WTC11 (cell line): ENCODE measurements at regions not wholly inside any gene's neighbourhood (a gene's known extent, or its start where the extent isn't known, plus 50 kb on each side); places are given as distances from the start of the nearest gene placed in this dataset.

Experiments used
- ATAC-seq: fragments of 200-7000 bp; cut with Tn5 transposase; 2 replicates; pipeline ENCODE4 v1.10.0; 2021; ENCODE audit warnings: mild to moderate bottlenecking, moderate library complexity
- CTCF ChIA-PET: fragments of 300-600 bp; sonication (Branson Sonifier 250); formaldehyde crosslinking; loops from one replicate; lab custom pipeline; 2021; ENCODE audit warnings: antibody characterized with exemption; lab: Charles Lee
- POLR2A ChIA-PET: fragments of 350-600 bp; sonication (Branson Sonifier 250); formaldehyde crosslinking; loops from one replicate; lab custom pipeline; 2021; ENCODE audit warnings: antibody characterized with exemption; lab: Charles Lee
- DNase-seq: peaks from one replicate; pipeline ENCODE4 v3.0.0; 2021; ENCODE audit warnings: low spot score
- H3K27ac Mint-ChIP-seq: 2 replicates; pipeline ENCODE4 v1.8.0; 2021; ENCODE audit warnings: mixed read lengths
- H3K27me3 Mint-ChIP-seq: 2 replicates; pipeline ENCODE4 v1.8.0; 2021; ENCODE audit warnings: low read depth, mild to moderate bottlenecking, moderate library complexity, mixed read lengths
- H3K36me3 Mint-ChIP-seq: 2 replicates; pipeline ENCODE4 v1.8.0; 2021; ENCODE audit warnings: mixed read lengths
- H3K4me1 Mint-ChIP-seq: 2 replicates; pipeline ENCODE4 v1.8.0; 2022; ENCODE audit warnings: mixed read lengths
- H3K4me3 Mint-ChIP-seq: 2 replicates; pipeline ENCODE4 v1.8.0; 2021; ENCODE audit warnings: mild to moderate bottlenecking, moderate library complexity, mixed read lengths
- H3K9me3 Mint-ChIP-seq: 2 replicates; pipeline ENCODE4 v1.8.0; 2021; ENCODE audit warnings: mixed read lengths
- CBFB ChIP-seq: sonication (generic); formaldehyde crosslinking; IDR thresholded peaks from 2 replicates; pipeline ENCODE4 v1.8.1; 2022; ENCODE audit warnings: mild to moderate bottlenecking, low read depth, missing genetic modification reagents
- CREB1 ChIP-seq: sonication (generic); formaldehyde crosslinking; IDR thresholded peaks from 2 replicates; pipeline ENCODE4 v1.8.0; 2023; ENCODE audit warnings: mild to moderate bottlenecking, missing genetic modification reagents
- CREM ChIP-seq: sonication (generic); formaldehyde crosslinking; IDR thresholded peaks from 2 replicates; pipeline ENCODE4 v1.8.1; 2022; ENCODE audit warnings: mild to moderate bottlenecking, missing genetic modification reagents, moderate library complexity
- EMX1 ChIP-seq: fragments of 250-450 bp; sonication (Bioruptor Pico); IDR thresholded peaks from 2 replicates; pipeline ENCODE4 v1.8.0; 2021; ENCODE audit warnings: mild to moderate bottlenecking
- ETV6 ChIP-seq: sonication (generic); formaldehyde crosslinking; IDR thresholded peaks from 2 replicates; pipeline ENCODE4 v1.8.1; 2022; ENCODE audit warnings: mild to moderate bottlenecking, missing genetic modification reagents
- FOXJ3 ChIP-seq: sonication (generic); formaldehyde crosslinking; IDR thresholded peaks from 2 replicates; pipeline ENCODE4 v1.9.0; 2021; ENCODE audit warnings: missing genetic modification reagents, mild to moderate bottlenecking, borderline replicate concordance
- FOXK1 ChIP-seq: sonication (generic); formaldehyde crosslinking; IDR thresholded peaks from 2 replicates; pipeline ENCODE4 v1.8.0; 2022; ENCODE audit warnings: mild to moderate bottlenecking, moderate library complexity, missing genetic modification reagents
- FOXP1 ChIP-seq: sonication (generic); formaldehyde crosslinking; IDR thresholded peaks from 2 replicates; pipeline ENCODE4 v1.8.0; 2022; ENCODE audit warnings: missing genetic modification reagents, mild to moderate bottlenecking, moderate library complexity, borderline replicate concordance
- HMGA2 ChIP-seq: fragments of 250-450 bp; sonication (Bioruptor Pico); IDR thresholded peaks from 2 replicates; pipeline ENCODE4 v1.4.0; 2021; ENCODE audit warnings: mild to moderate bottlenecking, moderate library complexity
- NFE2L1 ChIP-seq: sonication (generic); formaldehyde crosslinking; IDR thresholded peaks from 2 replicates; pipeline ENCODE4 v1.8.1; 2023; ENCODE audit warnings: missing genetic modification reagents
- OVOL2 ChIP-seq: fragments of 250-450 bp; sonication (Bioruptor Pico); IDR thresholded peaks from 2 replicates; pipeline ENCODE4 v1.9.0; 2021; ENCODE audit warnings: mild to moderate bottlenecking, borderline replicate concordance
- RORB ChIP-seq: fragments of 250-450 bp; sonication (Bioruptor Pico); IDR thresholded peaks from 2 replicates; pipeline ENCODE4 v1.9.0; 2021; ENCODE audit warnings: mild to moderate bottlenecking
- SP1 ChIP-seq: sonication (generic); formaldehyde crosslinking; conservative IDR thresholded peaks from 2 replicates; pipeline ENCODE4 v1.8.1; 2022; ENCODE audit warnings: missing genetic modification reagents
- TCF7 ChIP-seq: sonication (generic); formaldehyde crosslinking; IDR thresholded peaks from 2 replicates; pipeline ENCODE4 v1.8.0; 2022; ENCODE audit warnings: mild to moderate bottlenecking, low read depth, missing genetic modification reagents, moderate library complexity
- ZBTB21 ChIP-seq: sonication (generic); formaldehyde crosslinking; IDR thresholded peaks from 2 replicates; pipeline ENCODE4 v1.8.1; 2023; ENCODE audit warnings: mild to moderate bottlenecking, missing genetic modification reagents, borderline replicate concordance
- ZNF219 ChIP-seq: sonication (generic); formaldehyde crosslinking; IDR thresholded peaks from 2 replicates; pipeline ENCODE4 v1.8.0; 2023; ENCODE audit warnings: missing genetic modification reagents, mild to moderate bottlenecking, borderline replicate concordance
- ZNF416 ChIP-seq: fragments of 250-450 bp; sonication (Bioruptor Pico); IDR thresholded peaks from 2 replicates; pipeline ENCODE4 v1.9.0; 2021; ENCODE audit warnings: mild to moderate bottlenecking, inconsistent platforms
- TF ChIP-seq, protein P1 (sequence below): fragments of 250-450 bp; sonication (Bioruptor Pico); IDR thresholded peaks from 2 replicates; pipeline ENCODE4 v1.9.0; 2021; ENCODE audit warnings: moderate library complexity, mild to moderate bottlenecking, inconsistent platforms, borderline replicate concordance
- TF ChIP-seq, protein P2 (sequence below): fragments of 250-450 bp; sonication (Bioruptor Pico); conservative IDR thresholded peaks from 2 replicates; pipeline ENCODE4 v1.9.0; 2021; ENCODE audit warnings: mild to moderate bottlenecking
- TF ChIP-seq, protein P3 (sequence below): sonication (generic); formaldehyde crosslinking; IDR thresholded peaks from 2 replicates; pipeline ENCODE4 v1.8.0; 2023; ENCODE audit warnings: missing genetic modification reagents
- TF ChIP-seq, protein P4 (sequence below): sonication (generic); formaldehyde crosslinking; conservative IDR thresholded peaks from 2 replicates; pipeline ENCODE4 v1.8.1; 2022; ENCODE audit warnings: mild to moderate bottlenecking, missing genetic modification reagents
- TF ChIP-seq, protein P5 (sequence below): fragments of 250-450 bp; sonication (Bioruptor Pico); IDR thresholded peaks from 2 replicates; pipeline ENCODE4 v1.9.0; 2021; ENCODE audit warnings: mild to moderate bottlenecking
- TF ChIP-seq, protein P6 (sequence below): sonication (generic); formaldehyde crosslinking; IDR thresholded peaks from 2 replicates; pipeline ENCODE4 v1.8.1; 2022; ENCODE audit warnings: mild to moderate bottlenecking, moderate library complexity, missing genetic modification reagents

DNA sequence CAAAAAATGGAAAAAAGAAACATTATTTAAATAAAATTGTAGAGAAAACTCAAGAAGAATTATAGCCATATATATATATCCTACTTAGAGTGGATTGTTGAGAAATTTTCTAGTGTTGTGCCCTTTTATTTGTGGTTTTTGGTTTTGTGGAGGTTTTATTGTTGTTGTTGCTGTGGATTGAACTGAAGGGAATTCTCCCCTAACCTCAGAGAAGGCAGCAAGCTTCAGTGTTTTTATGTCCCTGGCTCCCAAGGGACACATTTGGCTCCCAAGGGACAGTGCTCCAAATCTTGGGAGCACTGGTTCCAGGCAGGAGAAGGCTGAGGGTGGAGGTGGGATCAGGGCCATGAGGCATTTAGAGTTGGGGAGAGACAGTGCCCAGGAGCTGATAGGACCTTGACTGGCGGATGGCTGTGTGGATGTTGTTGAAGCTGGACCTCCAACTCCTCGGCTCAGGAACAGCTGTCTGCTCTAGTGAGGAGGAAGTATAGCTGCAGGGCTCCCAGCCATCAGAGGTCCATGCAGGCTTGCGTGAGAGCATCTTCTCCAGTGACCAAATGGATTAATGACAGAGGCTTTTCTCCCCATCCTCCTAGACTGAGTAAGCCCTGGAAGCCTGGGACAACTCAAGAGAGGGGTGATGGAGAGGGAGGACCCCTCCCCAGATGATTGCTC is 100.5 kb downstream of the TEX35 start (continued):
- TF ChIP-seq FOXJ3 (CRISPR knock-in tag): no peak
- TF ChIP-seq RORB (CRISPR knock-in tag): no peak
- no peak for TF ChIP-seq ZNF416 (CRISPR knock-in tag)
- TF ChIP-seq NFE2L1 (CRISPR knock-in tag): no peak
- TF ChIP-seq FOXK1 (CRISPR knock-in tag): no peak
- TF ChIP-seq EMX1 (CRISPR knock-in tag): no peak
- TF ChIP-seq ETV6 (CRISPR knock-in tag): no peak

DNA sequence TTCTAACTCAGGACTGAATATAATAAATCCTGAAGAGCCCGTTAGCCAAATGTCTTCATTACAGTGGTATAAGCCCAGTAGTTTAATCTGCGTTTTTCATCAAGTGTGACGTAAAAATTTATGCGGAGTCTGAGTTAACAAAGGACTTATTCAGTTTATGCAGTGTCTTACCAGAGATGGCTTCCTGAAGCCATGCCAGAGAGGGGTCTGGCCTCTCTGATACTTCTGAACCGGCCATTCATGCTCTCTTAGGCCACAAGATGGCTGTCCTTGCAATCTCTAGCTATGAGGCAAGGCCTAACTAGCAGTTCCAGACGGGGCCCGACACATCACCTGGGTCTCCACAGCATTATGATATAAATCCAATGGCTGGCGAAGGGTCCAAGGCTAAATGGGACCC is 101.4 kb downstream of the TEX35 start:
- H3K9me3 Mint-ChIP-seq: no peaks in the 10 kb centered on the region
- H3K27ac Mint-ChIP-seq: no peak overlapping the region
- ChIA-PET CTCF (no interaction called here), POLR2A (no interaction called here)
- H3K4me3 Mint-ChIP-seq: no peak overlapping the region
- H3K36me3 Mint-ChIP-seq: no peaks in the 10 kb centered on the region
- ATAC-seq: peak; percentile 48
- peaks cover 3% of the 10 kb centered on the region; the same call in 1 of the 2 replicates for H3K4me1 Mint-ChIP-seq
- H3K27me3 Mint-ChIP-seq: no peaks in the 10 kb centered on the region
- TF ChIP-seq CREB1 (CRISPR knock-in tag) (no peak), OVOL2 (CRISPR knock-in tag) (no peak), CBFB (CRISPR knock-in tag) (no peak), FOXP1 (CRISPR knock-in tag) (no peak), SP1 (CRISPR knock-in tag) (no peak), ZBTB21 (no peak), ZNF219 (no peak), HMGA2 (no peak), EMX1 (CRISPR knock-in tag) (no peak), TCF7 (CRISPR knock-in tag) (no peak), CREM (CRISPR knock-in tag) (no peak)
- TF ChIP-seq, protein P1, sequence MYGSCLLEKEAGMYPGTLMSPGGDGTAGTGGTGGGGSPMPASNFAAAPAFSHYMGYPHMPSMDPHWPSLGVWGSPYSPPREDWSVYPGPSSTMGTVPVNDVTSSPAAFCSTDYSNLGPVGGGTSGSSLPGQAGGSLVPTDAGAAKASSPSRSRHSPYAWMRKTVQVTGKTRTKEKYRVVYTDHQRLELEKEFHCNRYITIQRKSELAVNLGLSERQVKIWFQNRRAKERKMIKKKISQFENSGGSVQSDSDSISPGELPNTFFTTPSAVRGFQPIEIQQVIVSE (CRISPR knock-in tag): no peak
- TF ChIP-seq, protein P2, sequence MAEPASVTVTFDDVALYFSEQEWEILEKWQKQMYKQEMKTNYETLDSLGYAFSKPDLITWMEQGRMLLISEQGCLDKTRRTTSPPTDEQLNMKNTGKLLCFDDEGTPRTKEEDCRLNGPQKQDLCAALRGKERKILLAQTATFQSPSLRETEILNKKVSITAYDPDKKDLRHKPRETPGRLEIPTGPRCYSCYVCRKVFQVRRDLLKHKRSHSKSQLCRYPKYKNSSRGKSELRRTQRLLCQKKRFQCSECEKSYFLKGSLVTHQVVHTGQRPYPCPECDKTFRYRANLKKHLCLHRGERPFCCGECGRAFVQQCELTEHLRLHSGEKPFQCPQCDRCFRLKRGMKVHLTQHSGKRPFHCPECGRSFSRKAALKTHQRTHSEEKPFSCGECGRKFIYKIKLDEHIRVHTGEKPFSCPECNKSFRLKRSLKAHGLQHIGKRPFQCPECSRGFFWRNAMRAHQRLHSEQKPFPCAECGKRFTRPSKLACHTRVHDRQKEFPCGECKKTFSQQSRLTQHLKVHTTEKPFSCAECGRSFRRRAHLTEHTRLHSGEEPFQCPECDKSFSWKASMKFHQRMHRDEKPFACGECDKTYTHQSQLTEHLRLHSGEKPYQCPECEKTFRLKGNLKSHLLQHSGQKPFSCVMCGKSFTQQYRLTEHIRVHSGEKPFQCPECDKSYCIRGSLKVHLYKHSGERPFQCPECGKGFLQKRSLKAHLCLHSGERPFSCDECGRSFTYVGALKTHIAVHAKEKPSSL (CRISPR knock-in tag): no peak
- TF ChIP-seq, protein P3, sequence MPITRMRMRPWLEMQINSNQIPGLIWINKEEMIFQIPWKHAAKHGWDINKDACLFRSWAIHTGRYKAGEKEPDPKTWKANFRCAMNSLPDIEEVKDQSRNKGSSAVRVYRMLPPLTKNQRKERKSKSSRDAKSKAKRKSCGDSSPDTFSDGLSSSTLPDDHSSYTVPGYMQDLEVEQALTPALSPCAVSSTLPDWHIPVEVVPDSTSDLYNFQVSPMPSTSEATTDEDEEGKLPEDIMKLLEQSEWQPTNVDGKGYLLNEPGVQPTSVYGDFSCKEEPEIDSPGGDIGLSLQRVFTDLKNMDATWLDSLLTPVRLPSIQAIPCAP (CRISPR knock-in tag): no peak
- TF ChIP-seq, protein P4, sequence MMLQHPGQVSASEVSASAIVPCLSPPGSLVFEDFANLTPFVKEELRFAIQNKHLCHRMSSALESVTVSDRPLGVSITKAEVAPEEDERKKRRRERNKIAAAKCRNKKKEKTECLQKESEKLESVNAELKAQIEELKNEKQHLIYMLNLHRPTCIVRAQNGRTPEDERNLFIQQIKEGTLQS (CRISPR knock-in tag): no peak
- TF ChIP-seq, protein P5, sequence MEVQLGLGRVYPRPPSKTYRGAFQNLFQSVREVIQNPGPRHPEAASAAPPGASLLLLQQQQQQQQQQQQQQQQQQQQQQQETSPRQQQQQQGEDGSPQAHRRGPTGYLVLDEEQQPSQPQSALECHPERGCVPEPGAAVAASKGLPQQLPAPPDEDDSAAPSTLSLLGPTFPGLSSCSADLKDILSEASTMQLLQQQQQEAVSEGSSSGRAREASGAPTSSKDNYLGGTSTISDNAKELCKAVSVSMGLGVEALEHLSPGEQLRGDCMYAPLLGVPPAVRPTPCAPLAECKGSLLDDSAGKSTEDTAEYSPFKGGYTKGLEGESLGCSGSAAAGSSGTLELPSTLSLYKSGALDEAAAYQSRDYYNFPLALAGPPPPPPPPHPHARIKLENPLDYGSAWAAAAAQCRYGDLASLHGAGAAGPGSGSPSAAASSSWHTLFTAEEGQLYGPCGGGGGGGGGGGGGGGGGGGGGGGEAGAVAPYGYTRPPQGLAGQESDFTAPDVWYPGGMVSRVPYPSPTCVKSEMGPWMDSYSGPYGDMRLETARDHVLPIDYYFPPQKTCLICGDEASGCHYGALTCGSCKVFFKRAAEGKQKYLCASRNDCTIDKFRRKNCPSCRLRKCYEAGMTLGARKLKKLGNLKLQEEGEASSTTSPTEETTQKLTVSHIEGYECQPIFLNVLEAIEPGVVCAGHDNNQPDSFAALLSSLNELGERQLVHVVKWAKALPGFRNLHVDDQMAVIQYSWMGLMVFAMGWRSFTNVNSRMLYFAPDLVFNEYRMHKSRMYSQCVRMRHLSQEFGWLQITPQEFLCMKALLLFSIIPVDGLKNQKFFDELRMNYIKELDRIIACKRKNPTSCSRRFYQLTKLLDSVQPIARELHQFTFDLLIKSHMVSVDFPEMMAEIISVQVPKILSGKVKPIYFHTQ (CRISPR knock-in tag): no peak
- TF ChIP-seq, protein P6, sequence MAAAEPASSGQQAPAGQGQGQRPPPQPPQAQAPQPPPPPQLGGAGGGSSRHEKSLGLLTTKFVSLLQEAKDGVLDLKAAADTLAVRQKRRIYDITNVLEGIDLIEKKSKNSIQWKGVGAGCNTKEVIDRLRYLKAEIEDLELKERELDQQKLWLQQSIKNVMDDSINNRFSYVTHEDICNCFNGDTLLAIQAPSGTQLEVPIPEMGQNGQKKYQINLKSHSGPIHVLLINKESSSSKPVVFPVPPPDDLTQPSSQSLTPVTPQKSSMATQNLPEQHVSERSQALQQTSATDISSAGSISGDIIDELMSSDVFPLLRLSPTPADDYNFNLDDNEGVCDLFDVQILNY (CRISPR knock-in tag): no peak
- TF ChIP-seq, all 79 proteins: peak for 0
- no peak for DNase-seq
